A673 (cell line): ENCODE measurements at regions not wholly inside any gene's neighbourhood (a gene's known extent, or its start where the extent isn't known, plus 50 kb on each side); places are given as distances from the start of the nearest gene placed in this dataset.

Source experiments
- BruUV-seq: library from RNA; stranded (reverse); fragments of 400-500 nt; replicated peaks from 2 replicates; lab custom pipeline; 2021; lab: Mats Ljungman, UMichigan
- CTCF ChIA-PET: fragments of 300-600 bp; sonication (Branson Sonifier 250); formaldehyde crosslinking; loops from one replicate; lab custom pipeline; 2022; ENCODE audit warnings: antibody characterized with exemption; lab: Charles Lee
- POLR2A ChIA-PET: fragments of 300-600 bp; sonication (Branson Sonifier 250); formaldehyde crosslinking; loops from one replicate; lab custom pipeline; 2022; ENCODE audit warnings: antibody characterized with exemption; ENCODE audit not compliant: low non-redundant PET; lab: Charles Lee
- DNase-seq: peaks from one replicate; pipeline ENCODE4 v3.0.0-alpha.2; 2015; ENCODE audit warnings: low spot score
- H3K27ac ChIP-seq: fragments of 200-600 bp; sonication (generic); 2 replicates; pipeline ENCODE4 v1.5.1; 2016; ENCODE audit warnings: mixed run types, low read depth, mild to moderate bottlenecking, mixed read lengths, antibody characterized with exemption, low read length; ENCODE audit not compliant: poor library complexity, severe bottlenecking
- H3K27me3 ChIP-seq: fragments of 200-600 bp; sonication (generic); replicated peaks from 2 replicates; pipeline ENCODE4 v1.6.1; 2017; ENCODE audit warnings: mixed run types, low read depth, mild to moderate bottlenecking, mixed read lengths, antibody characterized with exemption, low read length; ENCODE audit not compliant: insufficient read depth, poor library complexity
- H3K36me3 ChIP-seq: fragments of 200-600 bp; sonication (generic); 2 replicates; pipeline ENCODE4 v1.6.1; 2016; ENCODE audit warnings: mixed run types, mild to moderate bottlenecking, mixed read lengths, antibody characterized with exemption, low read length; ENCODE audit not compliant: insufficient read depth, poor library complexity, severe bottlenecking
- H3K4me1 ChIP-seq: fragments of 200-600 bp; sonication (generic); 2 replicates; pipeline ENCODE4 v1.6.1; 2017; ENCODE audit warnings: mixed run types, mild to moderate bottlenecking, mixed read lengths, antibody characterized with exemption, low read length; ENCODE audit not compliant: insufficient read depth, poor library complexity, severe bottlenecking
- H3K4me3 ChIP-seq: fragments of 200-600 bp; sonication (generic); 2 replicates; pipeline ENCODE4 v1.5.1; 2016; ENCODE audit warnings: low read depth, mixed run types, mild to moderate bottlenecking, mixed read lengths, low read length; ENCODE audit not compliant: poor library complexity, severe bottlenecking
- H3K9me3 ChIP-seq: fragments of 200-600 bp; sonication (generic); 2 replicates; pipeline ENCODE4 v1.6.1; 2016; ENCODE audit warnings: mixed run types, low read depth, mild to moderate bottlenecking, mixed read lengths, antibody characterized with exemption, low read length; ENCODE audit not compliant: poor library complexity, severe bottlenecking
- EZH2 ChIP-seq: fragments of 200-600 bp; sonication (generic); IDR thresholded peaks from 2 replicates; pipeline ENCODE4 v1.6.1; 2017; ENCODE audit warnings: borderline replicate concordance, low read depth, mild to moderate bottlenecking, mixed read lengths, antibody characterized with exemption, low read length; ENCODE audit not compliant: poor library complexity, severe bottlenecking
- intact Hi-C: fragments of 100-400 bp; cut with micrococcal nuclease; formaldehyde crosslinking; loops from one replicate; pipeline ENCODE4 v1.10.0; 2022; ENCODE audit not compliant: unreplicated experiment
- TF ChIP-seq, protein P1 (sequence below): fragments of 300-800, 200-600 bp; sonication (generic); conservative IDR thresholded peaks from 2 replicates; pipeline ENCODE4 v1.5.1; 2017; ENCODE audit warnings: low read depth, mild to moderate bottlenecking, antibody characterized with exemption, low read length, moderate library complexity, mixed read lengths

DNA sequence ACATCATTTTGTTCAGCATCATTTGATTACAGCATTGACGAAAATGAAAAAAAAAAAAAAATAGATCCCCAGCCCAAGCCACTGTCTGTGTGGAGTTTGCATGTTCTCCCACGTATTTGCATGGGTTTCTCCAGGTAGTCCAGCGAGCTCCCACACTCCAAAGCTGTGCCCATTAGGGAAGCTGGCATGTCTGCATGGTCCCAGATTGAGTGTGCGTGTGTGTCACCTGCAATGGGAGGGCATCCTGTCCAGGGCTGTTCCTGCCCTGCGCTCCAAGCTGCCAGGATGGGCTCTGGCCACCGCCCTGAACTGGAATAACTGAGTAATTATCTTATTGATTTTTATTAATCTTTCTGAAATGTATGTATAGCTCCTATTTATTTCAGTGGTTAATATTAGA, 88.6 kb downstream of the KLF12 start:
- Histone ChIP-seq H3K9me3 (no peaks in the 10 kb centered on the region), H3K27ac (no peak overlapping the region), H3K36me3 (no peaks in the 10 kb centered on the region), H3K27me3 (no peaks in the 10 kb centered on the region), H3K4me3 (no peak overlapping the region), H3K4me1 (peaks cover 2% of the 10 kb centered on the region)
- POLR2A ChIA-PET: no interaction called here
- DNase-seq: no peak
- BruUV-seq: no TSS peak
- TF ChIP-seq, protein P1, sequence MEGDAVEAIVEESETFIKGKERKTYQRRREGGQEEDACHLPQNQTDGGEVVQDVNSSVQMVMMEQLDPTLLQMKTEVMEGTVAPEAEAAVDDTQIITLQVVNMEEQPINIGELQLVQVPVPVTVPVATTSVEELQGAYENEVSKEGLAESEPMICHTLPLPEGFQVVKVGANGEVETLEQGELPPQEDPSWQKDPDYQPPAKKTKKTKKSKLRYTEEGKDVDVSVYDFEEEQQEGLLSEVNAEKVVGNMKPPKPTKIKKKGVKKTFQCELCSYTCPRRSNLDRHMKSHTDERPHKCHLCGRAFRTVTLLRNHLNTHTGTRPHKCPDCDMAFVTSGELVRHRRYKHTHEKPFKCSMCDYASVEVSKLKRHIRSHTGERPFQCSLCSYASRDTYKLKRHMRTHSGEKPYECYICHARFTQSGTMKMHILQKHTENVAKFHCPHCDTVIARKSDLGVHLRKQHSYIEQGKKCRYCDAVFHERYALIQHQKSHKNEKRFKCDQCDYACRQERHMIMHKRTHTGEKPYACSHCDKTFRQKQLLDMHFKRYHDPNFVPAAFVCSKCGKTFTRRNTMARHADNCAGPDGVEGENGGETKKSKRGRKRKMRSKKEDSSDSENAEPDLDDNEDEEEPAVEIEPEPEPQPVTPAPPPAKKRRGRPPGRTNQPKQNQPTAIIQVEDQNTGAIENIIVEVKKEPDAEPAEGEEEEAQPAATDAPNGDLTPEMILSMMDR: no peak
- no peak for TF ChIP-seq EZH2
- CTCF ChIA-PET: no interaction called here
- intact Hi-C loops: no loop called here

DNA sequence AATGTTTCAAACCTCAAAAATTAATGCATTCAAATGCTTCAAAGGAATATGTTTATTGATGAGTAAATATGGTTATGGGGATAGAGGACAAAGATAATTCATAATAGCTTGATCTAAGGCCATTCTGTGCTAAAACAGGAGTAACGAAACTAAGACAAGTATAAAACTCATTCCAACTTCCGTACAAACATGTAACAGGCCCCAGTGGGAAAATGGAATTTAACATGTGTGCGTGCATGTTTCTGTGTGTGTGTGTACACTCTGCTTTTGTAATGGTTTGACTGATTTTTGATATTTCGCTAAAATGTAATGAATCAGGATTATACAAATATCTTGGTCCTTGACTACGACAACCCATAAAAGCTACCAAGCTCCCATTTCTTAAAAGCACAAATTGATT, 91.0 kb downstream of the KLF12 start:
- ChIA-PET POLR2A (no interaction called here), CTCF (no interaction called here)
- no peak overlapping the region for H3K4me3 ChIP-seq
- H3K27me3 ChIP-seq: no peaks in the 10 kb centered on the region
- no peaks in the 10 kb centered on the region for H3K36me3 ChIP-seq
- H3K27ac ChIP-seq: no peak overlapping the region
- no TSS peak for BruUV-seq
- no peaks in the 10 kb centered on the region for H3K9me3 ChIP-seq
- no peak for TF ChIP-seq EZH2
- TF ChIP-seq, protein P1: no peak
- peaks cover 2% of the 10 kb centered on the region for H3K4me1 ChIP-seq
- intact Hi-C loops: no loop called here
- no peak for DNase-seq

DNA sequence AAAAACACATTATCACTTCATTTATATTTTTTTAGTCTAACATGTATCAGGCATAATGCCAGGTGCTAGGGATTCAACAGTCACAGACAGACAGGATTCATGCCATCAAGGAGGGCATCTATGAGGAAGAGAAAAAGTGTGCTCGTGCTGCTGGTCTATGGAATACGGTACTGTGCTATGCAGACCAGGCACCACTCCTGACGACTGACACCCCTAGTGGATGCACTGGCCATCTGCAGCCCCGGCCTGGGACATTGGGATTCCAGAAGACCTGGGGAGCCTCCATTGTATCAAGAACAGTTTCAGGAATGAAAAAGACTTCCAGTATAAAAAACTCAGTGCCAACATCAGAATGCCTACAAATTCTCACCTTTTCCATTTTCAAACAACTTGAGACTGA, 94.0 kb downstream of the KLF12 start:
- no TSS peak for BruUV-seq

More for the DNA sequence above, 94.0 kb downstream of the KLF12 start:
- Histone ChIP-seq H3K36me3 (no peaks in the 10 kb centered on the region), H3K4me3 (no peak overlapping the region), H3K27ac (no peak overlapping the region), H3K27me3 (no peaks in the 10 kb centered on the region), H3K4me1 (no peaks in the 10 kb centered on the region), H3K9me3 (no peaks in the 10 kb centered on the region)
- intact Hi-C loops: no loop called here
- peak; percentile 58 for DNase-seq
- ChIA-PET CTCF (no interaction called here), POLR2A (no interaction called here)
- no peak for TF ChIP-seq EZH2
- TF ChIP-seq, protein P1: peak; percentile 71
